ENCODE measurements at regions not wholly inside any gene's neighbourhood (a gene's known extent, or its start where the extent isn't known, plus 50 kb on each side); places are given as distances from the start of the nearest gene placed in this dataset.

- TF ChIP-seq CTCF (conservative IDR thresholded peaks at IDR 0.05) (no peak), EZH2 (IDR thresholded peaks at IDR 0.05; ENCODE audit: low read depth) (no peak)
Observed at GRCh38 chr18:42412896-42413295, 457.9 kb downstream of the PIK3C3 start.
